Fibroblast of skin of scalp (primary cell): ENCODE measurements at regions not wholly inside any gene's neighbourhood (a gene's known extent, or its start where the extent isn't known, plus 50 kb on each side); places are given as distances from the start of the nearest gene placed in this dataset.
"Not testable (repeated sequence)": the region's sequence is repeated elsewhere in the genome, so short reads cannot be mapped to it uniquely, and the experiment has no call there.

Source experiments
- DNase-seq: peaks from one replicate; pipeline ENCODE4 v3.0.0-alpha.2; 2013

- DNase-seq = no peak
These were observed 1293.3 kb downstream of the EPHA7 start for GRCh38 chr6:92126088-92126487.

GRCh38 chr6:92125681-92126080 is 1293.7 kb downstream of the EPHA7 start:
- no peak for DNase-seq

GRCh38 chr6:92124200-92124651 is 1295.1 kb downstream of the EPHA7 start:
- peak; percentile 19 for DNase-seq

GRCh38 chr6:92122746-92123145 is 1296.6 kb downstream of the EPHA7 start:
- no peak for DNase-seq

DNA sequence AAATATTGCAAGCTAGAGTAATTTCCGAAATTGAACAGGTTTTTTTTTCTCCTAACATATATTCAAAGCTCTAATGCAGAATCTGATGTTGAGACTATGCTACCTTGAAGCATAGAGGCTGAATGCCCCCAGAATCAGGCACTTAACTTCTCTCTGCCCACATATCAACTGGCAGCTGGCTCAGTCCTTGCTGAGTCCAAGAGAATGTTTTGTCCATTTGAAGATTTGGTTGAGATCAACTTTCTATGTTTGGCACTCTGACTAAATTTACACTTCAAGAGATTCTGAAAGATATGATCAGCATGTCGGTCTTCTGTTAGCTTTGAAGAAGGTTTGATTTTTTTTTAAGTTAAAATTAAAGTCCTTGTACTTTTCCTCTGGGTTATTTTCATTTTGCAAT is 1298.1 kb downstream of the EPHA7 start:
- no peak for DNase-seq

GRCh38 chr6:92117800-92118199 is 1301.6 kb downstream of the EPHA7 start:
- DNase-seq = no peak

GRCh38 chr6:92114797-92115196 is 1304.6 kb downstream of the EPHA7 start:
- DNase-seq = no peak

GRCh38 chr6:92114091-92114675 is 1305.2 kb downstream of the EPHA7 start:
- no peak for DNase-seq

DNA sequence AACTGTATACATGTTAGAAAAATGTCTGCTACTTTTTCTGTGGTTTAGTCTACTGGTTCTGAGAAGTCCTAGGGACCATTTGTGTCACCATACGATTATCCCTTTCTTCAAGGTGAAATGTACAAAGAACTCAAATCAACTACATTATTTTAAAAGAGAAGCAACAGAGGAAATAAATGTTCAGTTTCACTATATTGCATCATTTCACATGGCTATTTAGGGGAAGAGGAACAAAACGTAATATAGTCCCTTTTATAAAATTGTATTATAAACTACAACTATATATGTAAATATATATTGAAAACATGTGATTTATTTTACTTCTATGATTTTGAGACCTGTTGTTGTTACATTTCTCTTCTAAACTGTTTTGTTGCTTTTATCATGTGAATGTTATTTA is 1308.0 kb downstream of the EPHA7 start:
- no peak for DNase-seq

- DNase-seq = no peak
These were observed 1309.0 kb downstream of the EPHA7 start for GRCh38 chr6:92110403-92110802.

- no peak for DNase-seq
These were observed 1309.4 kb downstream of the EPHA7 start for GRCh38 chr6:92109956-92110355.

- DNase-seq = no peak
These were observed 1310.1 kb downstream of the EPHA7 start for GRCh38 chr6:92109256-92109655.

DNA sequence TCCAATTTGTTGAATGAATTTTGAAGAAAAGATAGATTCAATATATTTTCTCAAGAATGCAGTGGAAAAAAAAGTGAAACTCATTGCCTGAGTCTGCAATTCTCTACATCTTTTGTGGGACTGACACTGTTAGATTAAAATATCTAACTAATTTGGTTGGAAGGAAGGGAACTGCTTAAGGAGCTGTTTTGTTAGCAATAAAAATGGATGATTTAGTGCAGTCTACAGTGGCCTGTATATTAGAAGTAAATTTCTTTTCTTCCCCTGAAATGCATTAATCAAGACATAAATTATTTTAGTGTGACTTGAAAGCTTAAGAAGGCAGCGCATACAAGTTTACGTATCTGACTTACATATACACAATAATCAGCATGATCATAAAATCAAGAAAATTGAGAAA is 1332.6 kb downstream of the EPHA7 start:
- no peak for DNase-seq

GRCh38 chr6:92083914-92084313 is 1335.4 kb downstream of the EPHA7 start:
- not testable (repeated sequence) for DNase-seq

DNA sequence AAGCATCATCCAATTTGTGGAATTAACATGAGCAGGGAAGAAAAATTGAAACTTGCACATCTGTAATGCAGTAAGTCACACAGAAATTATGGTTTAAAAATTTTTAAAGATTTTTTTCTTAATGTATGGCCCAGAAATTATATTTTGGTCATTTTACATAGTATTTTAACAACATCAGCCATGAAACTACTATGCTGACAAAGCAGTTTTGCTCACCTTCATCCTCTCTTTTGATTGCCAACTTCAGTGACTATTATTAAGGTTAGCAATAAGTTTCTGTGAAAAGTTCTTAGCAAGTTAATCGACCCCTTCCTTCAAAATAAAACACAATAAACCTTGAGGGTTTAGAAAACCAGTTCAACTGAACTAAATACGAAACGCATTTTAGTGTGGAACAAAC is 1347.0 kb downstream of the EPHA7 start:
- no peak for DNase-seq

- DNase-seq = no peak
These were observed 1349.6 kb downstream of the EPHA7 start for GRCh38 chr6:92069781-92070180.

GRCh38 chr6:92052513-92052912 is 1366.8 kb downstream of the EPHA7 start:
- DNase-seq = no peak

DNA sequence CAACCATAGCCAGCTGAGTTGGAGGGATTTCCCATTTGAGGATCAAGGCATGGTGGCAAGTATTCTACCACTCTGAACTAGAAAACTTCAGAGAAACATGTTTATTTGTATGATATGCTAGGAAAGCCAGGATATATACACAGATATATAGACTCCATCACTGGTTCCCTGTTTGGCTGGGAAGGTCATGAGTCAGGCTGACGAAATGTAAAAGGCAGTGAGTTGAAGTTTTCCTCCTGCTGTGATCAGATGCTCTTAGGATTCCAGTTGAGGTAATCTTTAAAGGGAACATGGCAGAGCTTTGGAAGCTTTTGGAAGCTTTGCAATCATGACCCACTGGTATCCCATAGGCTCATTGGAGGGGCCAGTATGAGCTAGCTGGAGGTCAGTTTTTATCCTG is 1369.1 kb downstream of the EPHA7 start:
- DNase-seq = no peak

- DNase-seq = no peak
These were observed 1371.5 kb downstream of the EPHA7 start for GRCh38 chr6:92047860-92048259.

DNA sequence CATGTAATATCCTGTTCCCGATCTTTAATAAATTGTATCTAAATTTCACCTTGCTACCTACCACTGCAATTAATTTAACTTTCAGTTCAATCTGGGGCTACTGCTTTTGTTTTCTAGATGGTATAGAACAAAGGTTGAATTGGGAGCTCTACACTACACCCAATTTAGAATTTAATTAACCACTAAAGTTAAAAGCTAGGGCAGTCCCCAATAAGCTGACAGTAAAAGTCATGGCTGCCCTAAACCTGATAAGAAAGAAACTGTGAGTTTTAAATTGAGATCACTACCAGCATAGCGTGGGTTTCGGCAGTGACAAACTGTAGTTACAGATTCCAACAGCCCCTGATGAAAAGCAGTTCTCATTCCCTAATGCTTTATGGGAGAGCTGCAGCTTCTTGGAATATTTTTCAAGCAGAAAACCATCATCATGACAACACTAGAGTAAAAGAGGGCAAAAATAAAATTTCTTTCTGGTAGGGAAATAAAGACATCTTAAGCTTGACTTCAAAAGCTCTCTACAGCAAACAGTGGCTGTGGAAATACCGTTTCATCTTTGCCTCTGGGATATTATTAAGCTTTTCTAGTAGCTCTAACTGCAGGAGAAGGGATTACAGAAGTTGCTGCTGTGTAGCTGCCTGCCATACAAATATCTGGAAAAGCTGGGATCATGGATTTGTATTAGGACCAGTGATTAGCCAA is 1372.1 kb downstream of the EPHA7 start:
- DNase-seq = no peak

- no peak for DNase-seq
These were observed 1375.0 kb downstream of the EPHA7 start for GRCh38 chr6:92044312-92044711.

DNA sequence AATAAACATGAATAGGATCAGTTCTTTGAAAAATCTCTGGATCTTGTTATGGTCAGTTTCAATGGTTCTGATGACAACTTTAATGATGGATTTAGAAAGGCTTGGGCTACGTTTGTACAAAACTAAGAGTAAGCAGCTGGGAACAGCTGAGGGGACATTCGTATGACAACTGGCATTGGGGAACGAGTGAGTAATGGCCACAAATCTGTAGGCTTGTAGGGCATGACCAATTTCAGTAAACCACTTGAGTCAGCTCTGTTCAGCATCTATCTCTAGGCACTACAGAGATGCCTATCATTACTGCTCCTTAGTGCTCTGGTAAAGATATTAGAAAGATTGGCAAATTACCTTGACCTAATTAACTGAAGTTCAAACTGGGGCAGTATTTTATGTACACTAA is 1375.6 kb downstream of the EPHA7 start:
- DNase-seq = no peak

- no peak for DNase-seq
These were observed 1392.5 kb downstream of the EPHA7 start for GRCh38 chr6:92026878-92027277.

DNA sequence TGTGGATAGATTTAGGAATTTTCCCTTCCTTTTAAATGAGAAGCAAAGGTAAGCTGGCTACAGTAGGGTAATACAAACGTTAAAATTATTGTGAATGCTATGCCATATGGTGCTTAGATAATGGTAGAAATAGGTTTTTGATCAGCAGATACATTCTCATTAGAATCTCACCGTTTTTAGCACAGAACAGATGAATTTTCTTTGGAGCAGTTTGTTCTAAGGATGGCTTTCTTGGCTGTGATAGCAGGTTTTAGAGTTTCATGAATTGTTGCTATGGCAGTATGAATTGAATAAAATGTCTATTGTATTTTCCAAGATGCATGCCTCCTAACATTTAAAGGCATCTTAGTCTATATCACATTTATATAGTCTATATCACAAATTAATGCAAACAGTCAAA is 1394.5 kb downstream of the EPHA7 start:
- no peak for DNase-seq

DNA sequence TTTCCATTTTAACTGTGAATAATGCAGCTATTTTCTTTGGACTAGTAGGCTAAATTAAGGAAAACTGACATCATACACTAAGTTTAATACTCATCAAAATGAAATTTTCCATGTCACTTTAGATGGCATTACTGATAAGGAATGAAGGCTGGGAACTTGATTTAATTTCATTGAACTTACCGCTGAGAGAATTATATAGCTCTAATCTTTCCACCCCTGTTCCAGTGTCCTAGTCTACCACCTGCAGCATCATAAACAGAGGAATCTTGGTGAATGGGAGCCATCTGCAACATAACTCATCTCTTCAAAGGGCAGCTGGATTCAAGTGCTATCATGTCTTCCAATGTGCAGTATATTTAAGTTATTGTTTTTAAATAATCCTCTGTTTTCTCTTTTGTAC is 1395.2 kb downstream of the EPHA7 start:
- no peak for DNase-seq
